WTC11 (cell line): ENCODE measurements at regions not wholly inside any gene's neighbourhood (a gene's known extent, or its start where the extent isn't known, plus 50 kb on each side); places are given as distances from the start of the nearest gene placed in this dataset.

Experiments
- ATAC-seq: fragments of 200-7000 bp; cut with Tn5 transposase; 2 replicates; pipeline ENCODE4 v1.10.0; 2021; ENCODE audit warnings: mild to moderate bottlenecking, moderate library complexity
- CTCF ChIA-PET: fragments of 300-600 bp; sonication (Branson Sonifier 250); formaldehyde crosslinking; loops from one replicate; lab custom pipeline; 2021; ENCODE audit warnings: antibody characterized with exemption; lab: Charles Lee
- POLR2A ChIA-PET: fragments of 350-600 bp; sonication (Branson Sonifier 250); formaldehyde crosslinking; loops from one replicate; lab custom pipeline; 2021; ENCODE audit warnings: antibody characterized with exemption; lab: Charles Lee
- DNase-seq: peaks from one replicate; pipeline ENCODE4 v3.0.0; 2021; ENCODE audit warnings: low spot score
- H3K27ac Mint-ChIP-seq: 2 replicates; pipeline ENCODE4 v1.8.0; 2021; ENCODE audit warnings: mixed read lengths
- H3K27me3 Mint-ChIP-seq: 2 replicates; pipeline ENCODE4 v1.8.0; 2021; ENCODE audit warnings: low read depth, mild to moderate bottlenecking, moderate library complexity, mixed read lengths
- H3K36me3 Mint-ChIP-seq: 2 replicates; pipeline ENCODE4 v1.8.0; 2021; ENCODE audit warnings: mixed read lengths
- H3K4me1 Mint-ChIP-seq: 2 replicates; pipeline ENCODE4 v1.8.0; 2022; ENCODE audit warnings: mixed read lengths
- H3K4me3 Mint-ChIP-seq: 2 replicates; pipeline ENCODE4 v1.8.0; 2021; ENCODE audit warnings: mild to moderate bottlenecking, moderate library complexity, mixed read lengths
- H3K9me3 Mint-ChIP-seq: 2 replicates; pipeline ENCODE4 v1.8.0; 2021; ENCODE audit warnings: mixed read lengths
- ELF4 ChIP-seq: sonication (generic); formaldehyde crosslinking; IDR thresholded peaks from 2 replicates; pipeline ENCODE4 v1.8.1; 2022; ENCODE audit warnings: low read depth, mild to moderate bottlenecking, moderate library complexity, missing genetic modification reagents
- ETV6 ChIP-seq: sonication (generic); formaldehyde crosslinking; IDR thresholded peaks from 2 replicates; pipeline ENCODE4 v1.8.1; 2022; ENCODE audit warnings: mild to moderate bottlenecking, missing genetic modification reagents
- FOXJ3 ChIP-seq: sonication (generic); formaldehyde crosslinking; IDR thresholded peaks from 2 replicates; pipeline ENCODE4 v1.9.0; 2021; ENCODE audit warnings: missing genetic modification reagents, mild to moderate bottlenecking, borderline replicate concordance
- HMGA2 ChIP-seq: fragments of 250-450 bp; sonication (Bioruptor Pico); IDR thresholded peaks from 2 replicates; pipeline ENCODE4 v1.4.0; 2021; ENCODE audit warnings: mild to moderate bottlenecking, moderate library complexity
- SMAD3 ChIP-seq: sonication (generic); formaldehyde crosslinking; IDR thresholded peaks from 2 replicates; pipeline ENCODE4 v1.8.0; 2022; ENCODE audit warnings: missing genetic modification reagents, mild to moderate bottlenecking, borderline replicate concordance
- TEAD1 ChIP-seq: sonication (generic); formaldehyde crosslinking; IDR thresholded peaks from 2 replicates; pipeline ENCODE4 v1.8.0; 2022; ENCODE audit warnings: mild to moderate bottlenecking, missing genetic modification reagents
- ZNF219 ChIP-seq: sonication (generic); formaldehyde crosslinking; IDR thresholded peaks from 2 replicates; pipeline ENCODE4 v1.8.0; 2023; ENCODE audit warnings: missing genetic modification reagents, mild to moderate bottlenecking, borderline replicate concordance
- ZNF232 ChIP-seq: sonication (generic); formaldehyde crosslinking; IDR thresholded peaks from 2 replicates; pipeline ENCODE4 v1.8.0; 2022; ENCODE audit warnings: mild to moderate bottlenecking, missing genetic modification reagents
- ZNF317 ChIP-seq: sonication (generic); formaldehyde crosslinking; IDR thresholded peaks from 2 replicates; pipeline ENCODE4 v1.8.1; 2023; ENCODE audit warnings: low read depth, mild to moderate bottlenecking, moderate library complexity, missing genetic modification reagents, borderline replicate concordance
- TF ChIP-seq, protein P1 (sequence below): sonication (generic); formaldehyde crosslinking; IDR thresholded peaks from 2 replicates; pipeline ENCODE4 v1.8.0; 2022; ENCODE audit warnings: mild to moderate bottlenecking, missing genetic modification reagents
- TF ChIP-seq, protein P2 (sequence below): sonication (generic); formaldehyde crosslinking; IDR thresholded peaks from 2 replicates; pipeline ENCODE4 v1.8.1; 2023; ENCODE audit warnings: mild to moderate bottlenecking, moderate library complexity, missing genetic modification reagents
- TF ChIP-seq, protein P3 (sequence below): sonication (generic); formaldehyde crosslinking; IDR thresholded peaks from 2 replicates; pipeline ENCODE4 v1.8.0; 2022; ENCODE audit warnings: mild to moderate bottlenecking, missing genetic modification reagents
- TF ChIP-seq, protein P4 (sequence below): sonication (generic); formaldehyde crosslinking; IDR thresholded peaks from 2 replicates; pipeline ENCODE4 v1.8.1; 2023; ENCODE audit warnings: mild to moderate bottlenecking, missing genetic modification reagents, borderline replicate concordance
- TF ChIP-seq, protein P5 (sequence below): sonication (generic); formaldehyde crosslinking; IDR thresholded peaks from 2 replicates; pipeline ENCODE4 v1.8.0; 2022; ENCODE audit warnings: mild to moderate bottlenecking, missing genetic modification reagents
- TF ChIP-seq, protein P6 (sequence below): fragments of 250-450 bp; sonication (Bioruptor Pico); conservative IDR thresholded peaks from 2 replicates; pipeline ENCODE4 v1.9.0; 2021; ENCODE audit warnings: mild to moderate bottlenecking
- TF ChIP-seq, protein P7 (sequence below): fragments of 250-450 bp; sonication (Bioruptor Pico); IDR thresholded peaks from 2 replicates; pipeline ENCODE4 v1.9.0; 2021; ENCODE audit warnings: mild to moderate bottlenecking, borderline replicate concordance

DNA sequence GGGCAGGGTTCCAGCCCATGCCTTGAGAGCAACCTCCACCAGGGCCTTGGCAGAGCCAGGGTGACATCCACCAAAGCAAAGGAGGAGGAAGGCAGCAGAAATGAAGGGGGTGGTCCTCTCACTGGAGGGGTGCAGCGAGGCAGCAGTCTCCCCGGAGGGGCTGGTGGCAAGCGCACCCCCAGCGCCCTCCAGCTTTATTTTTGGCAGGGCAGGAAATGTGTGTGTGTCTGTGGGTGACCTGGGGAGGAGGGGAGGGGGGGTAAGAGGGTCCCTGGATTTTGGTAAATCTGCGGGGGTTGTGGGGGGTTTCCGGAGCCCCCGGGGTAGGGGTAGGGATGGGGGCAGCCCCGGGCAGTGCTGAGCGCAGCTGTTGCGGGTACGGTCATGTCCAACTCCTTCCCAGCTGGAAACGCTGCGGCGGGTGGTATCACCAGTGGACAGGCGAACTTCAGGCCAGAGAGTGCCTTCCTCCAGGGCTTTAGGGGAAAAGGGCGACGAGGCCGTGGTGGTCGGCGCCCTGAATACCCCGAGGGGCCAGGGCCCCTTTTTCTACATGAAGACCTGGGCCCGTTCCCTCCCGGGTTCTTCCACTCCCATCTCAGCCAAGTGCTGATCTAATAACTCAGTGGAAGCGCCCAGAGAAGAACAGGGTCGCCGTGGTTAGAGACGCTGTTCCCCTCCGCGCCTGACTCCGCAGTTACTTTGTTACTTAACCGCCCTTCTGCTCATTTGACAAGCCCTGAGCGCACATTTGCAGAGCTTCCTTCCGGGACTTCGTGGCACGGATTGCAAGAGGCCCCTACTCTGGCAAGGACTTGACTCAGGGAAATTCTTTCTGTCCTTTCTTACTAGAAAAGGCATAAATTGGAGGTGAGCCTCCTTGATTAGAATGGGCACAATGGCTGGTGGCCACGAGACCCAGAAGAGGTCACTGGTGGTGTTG lies 55.2 kb downstream of the FOS start:
- Mint-ChIP-seq H3K27me3 (no peaks in the 10 kb centered on the region), H3K4me1 (no peaks in the 10 kb centered on the region), H3K9me3 (peaks cover 24% of the 10 kb centered on the region), H3K36me3 (peaks cover 5% of the 10 kb centered on the region; the same call in 1 of the 2 replicates), H3K27ac (no peak overlapping the region), H3K4me3 (no peak overlapping the region)
- DNase-seq (no peak), ATAC-seq (no peak)
- ChIA-PET POLR2A (no interaction called here), CTCF (interaction anchor here (1.0 to 1.1 kb wide), 2 partner anchors 182 to 243 kb away, joined by 3 read pairs; no protein-coding TSS in a partner anchor)
- TF ChIP-seq, protein P1, sequence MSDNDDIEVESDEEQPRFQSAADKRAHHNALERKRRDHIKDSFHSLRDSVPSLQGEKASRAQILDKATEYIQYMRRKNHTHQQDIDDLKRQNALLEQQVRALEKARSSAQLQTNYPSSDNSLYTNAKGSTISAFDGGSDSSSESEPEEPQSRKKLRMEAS (CRISPR knock-in tag): no peak
- TF ChIP-seq TEAD1: no peak
- TF ChIP-seq, protein P2, sequence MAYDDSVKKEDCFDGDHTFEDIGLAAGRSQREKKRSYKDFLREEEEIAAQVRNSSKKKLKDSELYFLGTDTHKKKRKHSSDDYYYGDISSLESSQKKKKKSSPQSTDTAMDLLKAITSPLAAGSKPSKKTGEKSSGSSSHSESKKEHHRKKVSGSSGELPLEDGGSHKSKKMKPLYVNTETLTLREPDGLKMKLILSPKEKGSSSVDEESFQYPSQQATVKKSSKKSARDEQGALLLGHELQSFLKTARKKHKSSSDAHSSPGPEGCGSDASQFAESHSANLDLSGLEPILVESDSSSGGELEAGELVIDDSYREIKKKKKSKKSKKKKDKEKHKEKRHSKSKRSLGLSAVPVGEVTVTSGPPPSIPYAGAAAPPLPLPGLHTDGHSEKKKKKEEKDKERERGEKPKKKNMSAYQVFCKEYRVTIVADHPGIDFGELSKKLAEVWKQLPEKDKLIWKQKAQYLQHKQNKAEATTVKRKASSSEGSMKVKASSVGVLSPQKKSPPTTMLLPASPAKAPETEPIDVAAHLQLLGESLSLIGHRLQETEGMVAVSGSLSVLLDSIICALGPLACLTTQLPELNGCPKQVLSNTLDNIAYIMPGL (CRISPR knock-in tag): no peak
- TF ChIP-seq, protein P3, sequence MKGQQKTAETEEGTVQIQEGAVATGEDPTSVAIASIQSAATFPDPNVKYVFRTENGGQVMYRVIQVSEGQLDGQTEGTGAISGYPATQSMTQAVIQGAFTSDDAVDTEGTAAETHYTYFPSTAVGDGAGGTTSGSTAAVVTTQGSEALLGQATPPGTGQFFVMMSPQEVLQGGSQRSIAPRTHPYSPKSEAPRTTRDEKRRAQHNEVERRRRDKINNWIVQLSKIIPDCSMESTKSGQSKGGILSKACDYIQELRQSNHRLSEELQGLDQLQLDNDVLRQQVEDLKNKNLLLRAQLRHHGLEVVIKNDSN (CRISPR knock-in tag): no peak
- TF ChIP-seq ZNF219 (CRISPR knock-in tag): no peak
- no peak for TF ChIP-seq ELF4
- no peak for TF ChIP-seq SMAD3 (CRISPR knock-in tag)
- TF ChIP-seq ZNF317 (CRISPR knock-in tag): no peak
- TF ChIP-seq, protein P4, sequence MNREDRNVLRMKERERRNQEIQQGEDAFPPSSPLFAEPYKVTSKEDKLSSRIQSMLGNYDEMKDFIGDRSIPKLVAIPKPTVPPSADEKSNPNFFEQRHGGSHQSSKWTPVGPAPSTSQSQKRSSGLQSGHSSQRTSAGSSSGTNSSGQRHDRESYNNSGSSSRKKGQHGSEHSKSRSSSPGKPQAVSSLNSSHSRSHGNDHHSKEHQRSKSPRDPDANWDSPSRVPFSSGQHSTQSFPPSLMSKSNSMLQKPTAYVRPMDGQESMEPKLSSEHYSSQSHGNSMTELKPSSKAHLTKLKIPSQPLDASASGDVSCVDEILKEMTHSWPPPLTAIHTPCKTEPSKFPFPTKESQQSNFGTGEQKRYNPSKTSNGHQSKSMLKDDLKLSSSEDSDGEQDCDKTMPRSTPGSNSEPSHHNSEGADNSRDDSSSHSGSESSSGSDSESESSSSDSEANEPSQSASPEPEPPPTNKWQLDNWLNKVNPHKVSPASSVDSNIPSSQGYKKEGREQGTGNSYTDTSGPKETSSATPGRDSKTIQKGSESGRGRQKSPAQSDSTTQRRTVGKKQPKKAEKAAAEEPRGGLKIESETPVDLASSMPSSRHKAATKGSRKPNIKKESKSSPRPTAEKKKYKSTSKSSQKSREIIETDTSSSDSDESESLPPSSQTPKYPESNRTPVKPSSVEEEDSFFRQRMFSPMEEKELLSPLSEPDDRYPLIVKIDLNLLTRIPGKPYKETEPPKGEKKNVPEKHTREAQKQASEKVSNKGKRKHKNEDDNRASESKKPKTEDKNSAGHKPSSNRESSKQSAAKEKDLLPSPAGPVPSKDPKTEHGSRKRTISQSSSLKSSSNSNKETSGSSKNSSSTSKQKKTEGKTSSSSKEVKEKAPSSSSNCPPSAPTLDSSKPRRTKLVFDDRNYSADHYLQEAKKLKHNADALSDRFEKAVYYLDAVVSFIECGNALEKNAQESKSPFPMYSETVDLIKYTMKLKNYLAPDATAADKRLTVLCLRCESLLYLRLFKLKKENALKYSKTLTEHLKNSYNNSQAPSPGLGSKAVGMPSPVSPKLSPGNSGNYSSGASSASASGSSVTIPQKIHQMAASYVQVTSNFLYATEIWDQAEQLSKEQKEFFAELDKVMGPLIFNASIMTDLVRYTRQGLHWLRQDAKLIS (CRISPR knock-in tag): no peak
- TF ChIP-seq, protein P5, sequence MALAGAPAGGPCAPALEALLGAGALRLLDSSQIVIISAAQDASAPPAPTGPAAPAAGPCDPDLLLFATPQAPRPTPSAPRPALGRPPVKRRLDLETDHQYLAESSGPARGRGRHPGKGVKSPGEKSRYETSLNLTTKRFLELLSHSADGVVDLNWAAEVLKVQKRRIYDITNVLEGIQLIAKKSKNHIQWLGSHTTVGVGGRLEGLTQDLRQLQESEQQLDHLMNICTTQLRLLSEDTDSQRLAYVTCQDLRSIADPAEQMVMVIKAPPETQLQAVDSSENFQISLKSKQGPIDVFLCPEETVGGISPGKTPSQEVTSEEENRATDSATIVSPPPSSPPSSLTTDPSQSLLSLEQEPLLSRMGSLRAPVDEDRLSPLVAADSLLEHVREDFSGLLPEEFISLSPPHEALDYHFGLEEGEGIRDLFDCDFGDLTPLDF (CRISPR knock-in tag): no peak
- no peak for TF ChIP-seq ZNF232 (CRISPR knock-in tag)
- no peak for TF ChIP-seq HMGA2
- TF ChIP-seq FOXJ3 (CRISPR knock-in tag): no peak
- TF ChIP-seq, protein P6, sequence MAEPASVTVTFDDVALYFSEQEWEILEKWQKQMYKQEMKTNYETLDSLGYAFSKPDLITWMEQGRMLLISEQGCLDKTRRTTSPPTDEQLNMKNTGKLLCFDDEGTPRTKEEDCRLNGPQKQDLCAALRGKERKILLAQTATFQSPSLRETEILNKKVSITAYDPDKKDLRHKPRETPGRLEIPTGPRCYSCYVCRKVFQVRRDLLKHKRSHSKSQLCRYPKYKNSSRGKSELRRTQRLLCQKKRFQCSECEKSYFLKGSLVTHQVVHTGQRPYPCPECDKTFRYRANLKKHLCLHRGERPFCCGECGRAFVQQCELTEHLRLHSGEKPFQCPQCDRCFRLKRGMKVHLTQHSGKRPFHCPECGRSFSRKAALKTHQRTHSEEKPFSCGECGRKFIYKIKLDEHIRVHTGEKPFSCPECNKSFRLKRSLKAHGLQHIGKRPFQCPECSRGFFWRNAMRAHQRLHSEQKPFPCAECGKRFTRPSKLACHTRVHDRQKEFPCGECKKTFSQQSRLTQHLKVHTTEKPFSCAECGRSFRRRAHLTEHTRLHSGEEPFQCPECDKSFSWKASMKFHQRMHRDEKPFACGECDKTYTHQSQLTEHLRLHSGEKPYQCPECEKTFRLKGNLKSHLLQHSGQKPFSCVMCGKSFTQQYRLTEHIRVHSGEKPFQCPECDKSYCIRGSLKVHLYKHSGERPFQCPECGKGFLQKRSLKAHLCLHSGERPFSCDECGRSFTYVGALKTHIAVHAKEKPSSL: no peak
- TF ChIP-seq, protein P7, sequence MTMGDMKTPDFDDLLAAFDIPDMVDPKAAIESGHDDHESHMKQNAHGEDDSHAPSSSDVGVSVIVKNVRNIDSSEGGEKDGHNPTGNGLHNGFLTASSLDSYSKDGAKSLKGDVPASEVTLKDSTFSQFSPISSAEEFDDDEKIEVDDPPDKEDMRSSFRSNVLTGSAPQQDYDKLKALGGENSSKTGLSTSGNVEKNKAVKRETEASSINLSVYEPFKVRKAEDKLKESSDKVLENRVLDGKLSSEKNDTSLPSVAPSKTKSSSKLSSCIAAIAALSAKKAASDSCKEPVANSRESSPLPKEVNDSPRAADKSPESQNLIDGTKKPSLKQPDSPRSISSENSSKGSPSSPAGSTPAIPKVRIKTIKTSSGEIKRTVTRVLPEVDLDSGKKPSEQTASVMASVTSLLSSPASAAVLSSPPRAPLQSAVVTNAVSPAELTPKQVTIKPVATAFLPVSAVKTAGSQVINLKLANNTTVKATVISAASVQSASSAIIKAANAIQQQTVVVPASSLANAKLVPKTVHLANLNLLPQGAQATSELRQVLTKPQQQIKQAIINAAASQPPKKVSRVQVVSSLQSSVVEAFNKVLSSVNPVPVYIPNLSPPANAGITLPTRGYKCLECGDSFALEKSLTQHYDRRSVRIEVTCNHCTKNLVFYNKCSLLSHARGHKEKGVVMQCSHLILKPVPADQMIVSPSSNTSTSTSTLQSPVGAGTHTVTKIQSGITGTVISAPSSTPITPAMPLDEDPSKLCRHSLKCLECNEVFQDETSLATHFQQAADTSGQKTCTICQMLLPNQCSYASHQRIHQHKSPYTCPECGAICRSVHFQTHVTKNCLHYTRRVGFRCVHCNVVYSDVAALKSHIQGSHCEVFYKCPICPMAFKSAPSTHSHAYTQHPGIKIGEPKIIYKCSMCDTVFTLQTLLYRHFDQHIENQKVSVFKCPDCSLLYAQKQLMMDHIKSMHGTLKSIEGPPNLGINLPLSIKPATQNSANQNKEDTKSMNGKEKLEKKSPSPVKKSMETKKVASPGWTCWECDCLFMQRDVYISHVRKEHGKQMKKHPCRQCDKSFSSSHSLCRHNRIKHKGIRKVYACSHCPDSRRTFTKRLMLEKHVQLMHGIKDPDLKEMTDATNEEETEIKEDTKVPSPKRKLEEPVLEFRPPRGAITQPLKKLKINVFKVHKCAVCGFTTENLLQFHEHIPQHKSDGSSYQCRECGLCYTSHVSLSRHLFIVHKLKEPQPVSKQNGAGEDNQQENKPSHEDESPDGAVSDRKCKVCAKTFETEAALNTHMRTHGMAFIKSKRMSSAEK (CRISPR knock-in tag): no peak
- no peak for TF ChIP-seq ETV6 (CRISPR knock-in tag)
